GM10266 (cell line): ENCODE measurements at regions not wholly inside any gene's neighbourhood (a gene's known extent, or its start where the extent isn't known, plus 50 kb on each side); places are given as distances from the start of the nearest gene placed in this dataset.

Experiments
- DNase-seq: peaks from one replicate; pipeline ENCODE4 v3.0.0; 2012; ENCODE audit errors: extremely low spot score
- CTCF ChIP-seq: IDR thresholded peaks from 2 replicates; pipeline ENCODE4 v1.5.1; 2012; ENCODE audit warnings: mild to moderate bottlenecking, low read depth; ENCODE audit not compliant: control insufficient read depth, insufficient read depth; ENCODE audit errors: missing control alignments

DNA sequence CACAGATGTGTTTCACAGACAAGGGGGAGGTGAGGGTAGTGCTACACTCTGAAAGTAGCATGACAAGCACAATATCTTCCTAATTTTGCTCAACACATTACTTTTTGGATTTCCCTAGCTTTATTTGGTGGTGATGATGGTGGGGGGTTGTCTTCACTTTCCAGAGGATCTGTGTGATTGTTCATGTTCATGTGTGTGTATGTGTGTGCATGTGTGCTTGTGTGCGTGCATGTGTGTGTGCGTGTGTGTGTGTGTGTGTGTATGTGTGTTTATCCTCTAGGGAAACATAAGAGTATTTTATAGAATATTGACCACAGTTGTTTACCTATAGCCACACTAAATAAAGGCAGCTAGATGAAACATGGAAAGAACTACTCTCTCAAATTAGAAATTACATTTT is 183.8 kb upstream of the EYA4 start:
- TF ChIP-seq CTCF, result no peak
- DNase-seq, result no peak

- no peak for DNase-seq
- TF ChIP-seq CTCF, result no peak
Measured at GRCh38 chr6:133062077-133062476, 179.1 kb upstream of the EYA4 start.

DNA sequence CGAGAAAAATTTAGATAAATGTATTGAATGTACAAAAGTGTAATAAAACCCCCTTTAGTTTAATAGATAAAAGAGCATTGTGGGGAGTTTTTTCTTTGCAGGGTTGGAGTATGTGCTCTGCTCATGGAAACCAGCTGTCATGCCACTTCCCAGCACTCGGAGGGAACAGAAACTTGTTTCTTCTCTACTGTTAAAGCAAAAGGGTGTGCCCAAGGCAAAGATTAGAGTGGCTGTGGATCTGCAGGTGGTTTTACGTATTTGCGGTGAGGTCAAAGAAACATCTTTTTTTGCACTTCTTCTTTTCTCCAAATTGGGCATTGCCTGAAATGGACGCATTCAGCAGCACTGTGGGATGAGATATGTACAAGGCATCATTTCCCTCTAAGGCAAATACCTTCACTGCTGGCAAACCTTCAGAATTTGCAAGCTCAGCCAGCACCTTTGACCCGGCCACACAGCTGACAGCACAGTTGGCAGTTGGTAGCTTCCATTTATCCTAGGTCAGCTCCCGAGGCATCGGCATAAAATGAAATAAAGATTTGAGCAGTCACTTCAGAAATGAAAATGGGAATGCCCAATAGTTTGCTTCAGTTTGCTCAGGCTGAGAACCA is 178.4 kb upstream of the EYA4 start:
- DNase-seq, result no peak
- no peak for TF ChIP-seq CTCF

DNA sequence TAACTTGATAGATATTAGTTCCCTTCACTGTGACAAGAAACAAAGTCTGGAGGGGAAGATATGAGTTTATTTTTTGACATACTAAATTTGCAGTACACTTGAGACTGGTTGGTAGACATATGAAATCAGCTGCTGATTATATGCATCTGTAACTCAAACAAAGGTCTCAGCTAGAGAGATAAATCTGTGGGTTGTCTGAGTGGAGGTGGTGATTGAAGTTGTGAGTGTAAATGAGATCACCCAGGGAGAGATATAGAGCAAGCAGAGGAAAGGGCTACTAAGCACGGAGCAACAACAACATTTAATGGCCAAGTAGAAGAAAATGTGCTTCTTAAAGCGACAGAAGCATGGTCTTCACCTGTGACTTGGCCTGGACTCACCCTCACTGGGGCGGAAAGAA is 173.2 kb upstream of the EYA4 start:
- DNase-seq, result no peak
- TF ChIP-seq CTCF, result no peak

- DNase-seq, result no peak
- TF ChIP-seq CTCF, result no peak
Measured at GRCh38 chr6:133070410-133071043, 170.6 kb upstream of the EYA4 start.

DNA sequence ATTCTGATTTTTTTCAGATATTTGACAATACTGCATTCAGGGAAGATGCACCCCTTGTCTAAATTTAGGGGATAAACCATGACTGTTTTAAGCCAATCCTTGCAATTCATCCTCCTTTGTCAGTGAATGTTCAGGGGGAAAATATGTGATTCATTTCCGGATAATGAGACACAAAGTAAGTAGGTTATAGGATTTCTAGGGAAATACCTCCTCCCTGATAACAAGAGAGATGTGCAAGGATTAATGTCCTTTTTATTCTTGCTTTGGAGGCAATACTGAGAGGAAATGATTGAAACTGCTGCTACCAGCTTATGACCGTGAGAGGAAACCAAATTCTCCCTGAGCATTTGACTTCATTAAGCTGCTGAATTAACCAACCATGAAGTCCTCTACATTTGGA is 161.3 kb upstream of the EYA4 start:
- DNase-seq, result no peak
- no peak for TF ChIP-seq CTCF

- no peak for DNase-seq
Measured at GRCh38 chr6:133083248-133083967, 157.7 kb upstream of the EYA4 start.

More at GRCh38 chr6:133083248-133083967, 157.7 kb upstream of the EYA4 start:
- TF ChIP-seq CTCF, result no peak
